ENCODE measurements at regions not wholly inside any gene's neighbourhood (a gene's known extent, or its start where the extent isn't known, plus 50 kb on each side); places are given as distances from the start of the nearest gene placed in this dataset.
A peak's percentile ranks its signal among the peaks of the same experiment; 100 is the strongest.

DNA sequence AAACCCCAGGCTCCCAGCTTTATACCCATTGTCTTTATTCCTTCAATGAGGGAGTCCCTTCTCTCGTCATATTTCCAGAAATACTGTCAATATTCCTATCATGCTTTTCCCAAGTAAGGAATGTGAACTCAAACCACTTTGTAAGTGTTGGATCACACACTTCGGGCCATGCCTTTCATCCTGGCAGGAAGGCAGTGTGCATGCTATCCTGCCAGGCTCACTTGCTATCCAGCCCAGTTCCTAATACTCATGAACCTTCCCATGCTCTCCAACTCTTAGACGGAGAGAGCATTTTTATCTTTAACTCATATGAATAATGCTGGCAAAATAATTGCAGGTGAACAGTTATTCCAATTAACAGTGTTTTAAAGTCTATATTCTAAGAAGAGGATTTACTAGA is 639.9 kb upstream of the ACO1 start:
- no peak for ATAC-seq
- Histone ChIP-seq H3K4me1 (no peaks in the 10 kb centered on the region), H3K27me3 (no peaks in the 10 kb centered on the region), H3K36me3 (no peaks in the 10 kb centered on the region), H3K27ac (no peak overlapping the region), H3K9me3 (peaks cover 0 to 12% (median 0%) of the 10 kb centered on the region in 12 donors), H3K4me3 (no peak overlapping the region)
- WGBS, 4 donors: 52 to 80% (median 68%) methylated on average over 3 of the region's 3 CpGs
- TF ChIP-seq, protein P1, sequence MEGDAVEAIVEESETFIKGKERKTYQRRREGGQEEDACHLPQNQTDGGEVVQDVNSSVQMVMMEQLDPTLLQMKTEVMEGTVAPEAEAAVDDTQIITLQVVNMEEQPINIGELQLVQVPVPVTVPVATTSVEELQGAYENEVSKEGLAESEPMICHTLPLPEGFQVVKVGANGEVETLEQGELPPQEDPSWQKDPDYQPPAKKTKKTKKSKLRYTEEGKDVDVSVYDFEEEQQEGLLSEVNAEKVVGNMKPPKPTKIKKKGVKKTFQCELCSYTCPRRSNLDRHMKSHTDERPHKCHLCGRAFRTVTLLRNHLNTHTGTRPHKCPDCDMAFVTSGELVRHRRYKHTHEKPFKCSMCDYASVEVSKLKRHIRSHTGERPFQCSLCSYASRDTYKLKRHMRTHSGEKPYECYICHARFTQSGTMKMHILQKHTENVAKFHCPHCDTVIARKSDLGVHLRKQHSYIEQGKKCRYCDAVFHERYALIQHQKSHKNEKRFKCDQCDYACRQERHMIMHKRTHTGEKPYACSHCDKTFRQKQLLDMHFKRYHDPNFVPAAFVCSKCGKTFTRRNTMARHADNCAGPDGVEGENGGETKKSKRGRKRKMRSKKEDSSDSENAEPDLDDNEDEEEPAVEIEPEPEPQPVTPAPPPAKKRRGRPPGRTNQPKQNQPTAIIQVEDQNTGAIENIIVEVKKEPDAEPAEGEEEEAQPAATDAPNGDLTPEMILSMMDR (IDR thresholded peaks at IDR 0.05): no peak
- TF ChIP-seq POLR2A (IDR thresholded peaks at IDR 0.05): no peak
- DNase-seq: no peak
- intact Hi-C loops (cut with DNase I): no loop called here

DNA sequence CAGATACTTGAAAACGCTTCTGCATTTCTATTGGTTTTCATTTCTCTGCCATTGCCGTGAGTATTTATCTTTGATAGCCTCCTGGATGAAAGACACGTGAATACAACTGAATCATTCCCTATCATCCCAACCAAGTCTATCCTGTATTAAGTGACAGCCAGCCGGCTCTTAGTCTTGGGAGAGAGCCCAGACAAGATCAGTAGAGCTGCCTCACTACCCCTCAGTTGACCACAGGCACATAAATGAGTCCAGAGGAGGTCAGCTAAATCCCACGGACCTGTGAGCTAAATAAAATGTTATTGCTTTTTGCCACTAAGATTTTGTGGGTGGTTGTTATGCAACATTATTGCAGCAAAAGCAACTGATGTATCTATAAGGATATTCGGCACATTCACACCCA is 639.0 kb upstream of the ACO1 start:
- H3K9me3 ChIP-seq: peaks cover 0 to 13% (median 0%) of the 10 kb centered on the region in 12 donors
- H3K27ac ChIP-seq: peak overlapping the region in 1 of 12 donors; percentile 2
- no peaks in the 10 kb centered on the region for H3K4me1 ChIP-seq
- H3K4me3 ChIP-seq: no peak overlapping the region
- ATAC-seq: no peak
- intact Hi-C loops (cut with DNase I): no loop called here
- 46 to 63% (median 50%) methylated on average over 6 of the region's 6 CpGs for WGBS, 4 donors
- TF ChIP-seq, protein P1 (IDR thresholded peaks at IDR 0.05): no peak
- TF ChIP-seq POLR2A (IDR thresholded peaks at IDR 0.05): no peak
- DNase-seq: no peak
- no peaks in the 10 kb centered on the region for H3K36me3 ChIP-seq
- no peaks in the 10 kb centered on the region for H3K27me3 ChIP-seq

- no peak overlapping the region for H3K4me3 ChIP-seq
- ATAC-seq (no peak), DNase-seq (no peak)
- H3K27ac ChIP-seq: no peak overlapping the region
- intact Hi-C loops (cut with DNase I): no loop called here
- TF ChIP-seq, protein P1 (IDR thresholded peaks at IDR 0.05): no peak
- no peak for TF ChIP-seq POLR2A (IDR thresholded peaks at IDR 0.05)
- no peaks in the 10 kb centered on the region for H3K4me1 ChIP-seq
- no peaks in the 10 kb centered on the region for H3K27me3 ChIP-seq
- no peaks in the 10 kb centered on the region for H3K36me3 ChIP-seq
- H3K9me3 ChIP-seq: peaks cover 0 to 13% (median 0%) of the 10 kb centered on the region in 12 donors
Observed at GRCh38 chr9:31745886-31746285, 638.6 kb upstream of the ACO1 start.

DNA sequence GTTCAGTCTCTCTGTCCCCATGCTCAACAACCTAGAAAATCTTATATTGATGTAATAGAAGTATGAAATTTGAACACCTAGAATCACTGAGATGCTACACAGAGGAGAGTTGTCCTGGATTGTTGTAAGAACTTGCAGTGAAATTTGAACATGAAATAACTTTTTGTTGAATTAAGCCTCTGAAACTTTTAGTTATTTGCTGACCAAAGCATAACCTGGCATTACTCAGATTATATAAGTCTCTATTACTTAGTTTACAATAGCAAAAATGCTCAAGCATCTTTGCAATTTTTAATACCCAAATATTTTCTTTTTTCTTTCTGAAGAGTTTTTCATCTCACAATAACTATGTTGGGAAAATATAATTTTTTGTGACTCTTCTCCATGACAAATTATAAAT is 630.7 kb upstream of the ACO1 start:
- ATAC-seq: no peak
- Histone ChIP-seq H3K27ac (no peak overlapping the region), H3K36me3 (no peaks in the 10 kb centered on the region), H3K4me1 (no peaks in the 10 kb centered on the region), H3K4me3 (no peak overlapping the region), H3K9me3 (peaks cover 0 to 17% (median 0%) of the 10 kb centered on the region in 12 donors), H3K27me3 (no peaks in the 10 kb centered on the region)
- TF ChIP-seq, protein P1 (IDR thresholded peaks at IDR 0.05): no peak
- no peak for DNase-seq
- intact Hi-C loops (cut with DNase I): no loop called here
